SK-N-SH (cell line): ENCODE measurements at regions not wholly inside any gene's neighbourhood (a gene's known extent, or its start where the extent isn't known, plus 50 kb on each side); places are given as distances from the start of the nearest gene placed in this dataset.

Experiments
- ELF1 ChIP-seq: IDR thresholded peaks from 2 replicates; pipeline ENCODE4 v1.4.0; 2012
- EZH2phosphoT487 ChIP-seq: fragments of 200-600 bp; sonication (generic); IDR thresholded peaks from 2 replicates; pipeline ENCODE4 v1.6.1; 2017; ENCODE audit warnings: low read depth, mixed run types, mild to moderate bottlenecking, antibody characterized with exemption, moderate library complexity, borderline replicate concordance
- FOSL2 ChIP-seq: IDR thresholded peaks from 2 replicates; pipeline ENCODE4 v1.4.0; 2012; ENCODE audit warnings: low read depth, mild to moderate bottlenecking, moderate library complexity, borderline replicate concordance
- NRF1 ChIP-seq: IDR thresholded peaks from 2 replicates; pipeline ENCODE4 v1.6.1; 2012; ENCODE audit warnings: low read depth, mild to moderate bottlenecking, low read length
- TAF1 ChIP-seq: IDR thresholded peaks from 2 replicates; pipeline ENCODE4 v1.6.1; 2012; ENCODE audit warnings: low read depth, mild to moderate bottlenecking, low read length, moderate library complexity, borderline replicate concordance
- TF ChIP-seq, protein P1 (sequence below): fragments of 200-600 bp; sonication (generic); IDR thresholded peaks from 2 replicates; pipeline ENCODE4 v1.6.1; 2017; ENCODE audit warnings: antibody characterized with exemption, mild to moderate bottlenecking, moderate library complexity

GRCh38 chr11:120028181-120028896, 109.6 kb downstream of the TRIM29 start:
- TF ChIP-seq ELF1 (no peak), TAF1 (no peak), NRF1 (no peak), EZH2phosphoT487 (no peak), FOSL2 (no peak)
- TF ChIP-seq, protein P1, sequence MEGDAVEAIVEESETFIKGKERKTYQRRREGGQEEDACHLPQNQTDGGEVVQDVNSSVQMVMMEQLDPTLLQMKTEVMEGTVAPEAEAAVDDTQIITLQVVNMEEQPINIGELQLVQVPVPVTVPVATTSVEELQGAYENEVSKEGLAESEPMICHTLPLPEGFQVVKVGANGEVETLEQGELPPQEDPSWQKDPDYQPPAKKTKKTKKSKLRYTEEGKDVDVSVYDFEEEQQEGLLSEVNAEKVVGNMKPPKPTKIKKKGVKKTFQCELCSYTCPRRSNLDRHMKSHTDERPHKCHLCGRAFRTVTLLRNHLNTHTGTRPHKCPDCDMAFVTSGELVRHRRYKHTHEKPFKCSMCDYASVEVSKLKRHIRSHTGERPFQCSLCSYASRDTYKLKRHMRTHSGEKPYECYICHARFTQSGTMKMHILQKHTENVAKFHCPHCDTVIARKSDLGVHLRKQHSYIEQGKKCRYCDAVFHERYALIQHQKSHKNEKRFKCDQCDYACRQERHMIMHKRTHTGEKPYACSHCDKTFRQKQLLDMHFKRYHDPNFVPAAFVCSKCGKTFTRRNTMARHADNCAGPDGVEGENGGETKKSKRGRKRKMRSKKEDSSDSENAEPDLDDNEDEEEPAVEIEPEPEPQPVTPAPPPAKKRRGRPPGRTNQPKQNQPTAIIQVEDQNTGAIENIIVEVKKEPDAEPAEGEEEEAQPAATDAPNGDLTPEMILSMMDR = no peak
